HG03103 (cell line): ENCODE measurements at regions not wholly inside any gene's neighbourhood (a gene's known extent, or its start where the extent isn't known, plus 50 kb on each side); places are given as distances from the start of the nearest gene placed in this dataset.
"Not testable (repeated sequence)": the region's sequence is repeated elsewhere in the genome, so short reads cannot be mapped to it uniquely, and the experiment has no call there.

Experiments used
- ATAC-seq: cut with Tn5 transposase; IDR thresholded peaks from one replicate; pipeline ENCODE4 v1.9.1; 2021; ENCODE audit warnings: low read depth; ENCODE audit not compliant: unreplicated experiment

DNA sequence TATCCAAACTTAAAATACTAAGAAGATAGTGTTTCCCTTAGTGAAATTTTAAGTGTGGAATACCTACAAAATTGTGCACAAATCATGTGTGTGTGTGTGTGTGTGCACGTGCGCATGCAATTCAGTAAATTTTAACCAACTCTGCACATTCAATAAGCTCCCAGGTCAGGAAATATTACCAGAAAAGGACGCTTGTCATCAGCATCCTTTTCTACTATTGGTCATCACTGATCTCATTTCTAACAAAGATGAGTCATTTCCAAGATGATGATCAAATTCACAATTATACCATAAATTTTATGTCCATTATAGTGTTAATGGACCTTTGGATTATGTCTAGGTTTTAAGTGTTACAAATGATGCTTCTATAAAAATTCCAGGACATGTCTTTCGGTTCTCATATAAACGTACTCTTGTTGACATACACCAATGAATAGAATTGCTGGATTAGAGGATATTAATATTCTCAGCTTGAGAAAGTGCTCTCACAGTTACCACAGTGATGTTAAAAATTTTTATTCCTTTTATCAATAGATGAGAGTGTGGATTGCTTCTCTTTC, 560.9 kb upstream of the AGA start:
- no peak for ATAC-seq

DNA sequence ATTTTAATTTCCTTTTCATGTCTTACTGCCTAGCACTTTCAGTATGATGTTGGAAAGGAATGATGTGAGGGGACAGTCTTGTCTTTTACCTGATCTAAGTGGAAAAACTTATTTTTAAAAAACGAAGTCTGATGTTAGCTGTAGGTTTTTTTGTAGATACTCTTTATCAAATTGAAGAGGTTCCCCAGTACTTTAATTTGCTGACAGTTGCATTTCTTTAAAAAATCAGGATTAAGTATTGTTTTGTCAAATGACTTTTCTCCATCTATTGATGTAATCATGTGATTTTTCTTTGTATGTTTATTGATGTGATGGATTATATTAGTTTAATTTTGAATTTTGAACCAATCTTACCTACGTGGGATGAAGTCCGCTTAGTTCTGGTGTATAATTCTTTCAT, 568.4 kb upstream of the AGA start:
- no peak for ATAC-seq

DNA sequence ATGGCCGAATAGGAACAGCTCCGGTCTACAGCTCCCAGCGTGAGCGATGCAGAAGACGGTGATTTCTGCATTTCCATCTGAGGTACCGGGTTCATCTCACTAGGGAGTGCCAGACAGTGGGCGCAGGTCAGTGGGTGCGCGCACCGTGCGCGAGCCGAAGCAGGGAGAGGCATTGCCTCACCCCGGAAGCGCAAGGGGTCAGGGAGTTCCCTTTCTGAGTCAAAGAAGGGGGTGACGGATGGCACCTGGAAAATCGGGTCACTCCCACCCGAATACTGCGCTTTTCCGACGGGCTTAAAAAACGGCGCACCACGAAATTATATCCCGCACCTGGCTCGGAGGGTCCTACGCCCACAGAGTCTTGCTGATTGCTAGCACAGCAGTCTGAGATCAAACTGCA, 572.8 kb upstream of the AGA start:
- not testable (repeated sequence) for ATAC-seq

DNA sequence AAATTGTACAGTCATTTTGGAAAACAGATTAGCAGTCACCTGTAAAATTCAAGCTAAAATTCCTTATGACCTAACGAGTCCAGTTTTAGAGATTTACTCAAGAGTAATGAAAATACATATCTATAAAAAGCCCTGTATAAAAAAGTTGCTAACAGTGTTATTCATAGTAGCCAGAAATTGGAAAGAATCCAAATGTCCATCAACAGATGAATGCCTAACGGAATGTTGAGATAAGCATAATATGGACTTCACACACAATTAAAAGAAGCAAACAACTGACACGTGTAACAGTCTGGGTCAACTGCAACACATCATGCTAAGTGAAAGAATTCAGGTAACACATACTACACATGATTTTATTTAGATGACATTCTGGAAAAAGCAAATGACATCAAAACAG, 584.8 kb upstream of the AGA start:
- no peak for ATAC-seq

DNA sequence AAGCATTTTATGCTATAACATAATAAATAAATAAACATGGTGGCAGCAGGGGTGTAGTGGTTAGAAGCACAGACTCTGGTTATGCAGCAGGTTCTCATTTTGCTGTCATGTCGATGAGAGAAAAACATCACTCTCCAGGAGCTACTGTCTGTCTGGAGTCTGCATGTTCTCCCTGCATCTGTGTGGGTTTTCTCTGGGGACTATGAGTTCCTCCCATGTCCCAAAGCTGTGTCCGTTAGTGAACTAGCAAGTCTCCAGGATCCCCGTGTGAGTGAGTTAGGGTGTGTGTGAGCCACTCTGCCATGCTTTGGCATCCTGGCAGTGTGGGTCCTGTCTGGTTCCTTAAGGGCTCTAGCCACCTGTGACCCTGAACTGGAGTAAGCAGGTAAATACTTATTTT, 585.6 kb upstream of the AGA start:
- no peak for ATAC-seq

DNA sequence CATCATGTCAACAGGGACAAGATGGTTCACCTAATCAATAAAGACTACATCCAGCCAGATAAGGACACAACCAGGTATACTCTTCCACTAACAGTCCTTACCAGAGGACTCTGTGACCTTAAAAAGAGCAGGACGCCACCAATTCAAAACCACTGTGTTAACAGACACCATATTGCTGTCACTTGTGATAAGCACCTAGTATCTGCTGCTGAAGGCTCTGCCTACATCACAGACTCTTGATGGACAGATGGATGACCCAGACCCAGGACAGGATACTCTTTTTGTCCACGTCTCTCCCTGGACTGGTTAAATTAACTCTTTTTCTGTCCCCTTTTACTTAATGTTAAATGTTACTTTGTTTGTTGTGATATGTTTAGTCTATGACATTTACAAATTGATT, 586.2 kb upstream of the AGA start:
- no peak for ATAC-seq

DNA sequence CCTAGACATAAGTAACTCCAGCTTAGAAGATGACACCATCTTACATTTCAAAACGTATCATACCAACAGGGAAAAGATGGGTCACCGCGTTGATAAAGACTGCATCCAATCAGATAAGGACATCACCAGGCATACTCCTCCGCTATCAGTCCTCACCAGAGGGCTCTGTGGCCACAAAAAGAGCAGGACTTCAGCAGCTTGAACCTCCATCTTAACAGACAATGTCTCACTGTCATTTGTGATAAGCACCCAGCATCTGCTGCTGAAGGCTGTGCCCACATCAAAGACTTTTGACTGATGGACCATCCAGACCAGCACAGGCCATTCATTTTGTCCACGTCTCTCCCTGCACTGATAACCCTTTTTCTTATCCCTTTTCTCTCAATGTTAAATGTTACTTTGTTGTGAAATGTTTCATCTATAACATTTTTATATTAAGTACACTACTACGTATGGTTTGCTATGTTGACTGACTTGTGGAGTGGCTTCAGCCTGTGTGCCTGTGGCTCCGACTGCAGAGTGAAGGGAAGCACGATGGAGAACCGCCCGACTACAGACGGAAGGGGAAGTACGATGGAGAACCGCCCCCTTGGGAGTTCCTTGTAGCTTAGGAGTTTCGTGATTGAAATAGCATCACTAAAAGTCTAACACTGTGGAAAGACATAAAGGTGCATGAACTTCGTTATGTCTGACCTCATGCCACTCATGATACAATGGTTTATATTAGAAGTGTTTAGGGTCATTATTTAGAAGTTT, 595.4 kb upstream of the AGA start:
- ATAC-seq, result no peak

DNA sequence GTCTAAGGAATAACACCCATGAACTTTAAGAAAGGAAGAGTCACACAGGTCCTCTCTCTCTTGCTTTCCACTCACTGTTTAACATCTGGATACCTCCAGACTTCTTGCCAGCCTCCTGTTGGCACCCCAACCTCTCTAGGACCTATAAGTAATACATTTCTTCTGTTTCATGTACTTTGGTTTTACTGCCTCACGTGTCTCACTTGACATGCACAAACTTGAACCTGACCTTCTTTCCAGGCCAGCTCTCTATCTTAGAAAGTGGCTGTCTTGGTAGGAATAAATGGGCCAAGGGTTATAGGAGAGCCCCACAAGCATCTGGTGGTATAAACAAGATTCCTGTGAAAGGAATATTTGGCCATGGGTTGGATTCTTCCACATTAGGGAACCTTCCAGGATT, 614.8 kb upstream of the AGA start:
- ATAC-seq, result no peak

DNA sequence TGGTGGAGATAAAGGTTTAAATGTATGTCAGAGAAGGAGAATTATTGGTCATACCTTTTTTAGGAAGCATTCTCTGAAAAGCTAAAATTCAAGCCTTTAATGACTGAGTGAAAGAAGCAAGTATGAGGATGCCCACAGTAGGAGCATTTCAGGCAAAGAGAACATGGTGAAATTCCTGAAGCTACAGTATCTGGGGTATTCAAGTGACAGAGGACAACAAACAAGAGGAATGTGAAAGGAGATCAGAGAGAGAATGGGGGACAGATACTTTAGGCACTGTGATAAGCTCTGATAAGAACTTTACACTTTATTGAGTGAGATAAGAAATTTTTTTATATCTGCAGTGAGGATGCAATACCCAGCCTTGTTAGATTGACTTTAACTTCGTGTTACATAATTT, 621.3 kb upstream of the AGA start:
- no peak for ATAC-seq

DNA sequence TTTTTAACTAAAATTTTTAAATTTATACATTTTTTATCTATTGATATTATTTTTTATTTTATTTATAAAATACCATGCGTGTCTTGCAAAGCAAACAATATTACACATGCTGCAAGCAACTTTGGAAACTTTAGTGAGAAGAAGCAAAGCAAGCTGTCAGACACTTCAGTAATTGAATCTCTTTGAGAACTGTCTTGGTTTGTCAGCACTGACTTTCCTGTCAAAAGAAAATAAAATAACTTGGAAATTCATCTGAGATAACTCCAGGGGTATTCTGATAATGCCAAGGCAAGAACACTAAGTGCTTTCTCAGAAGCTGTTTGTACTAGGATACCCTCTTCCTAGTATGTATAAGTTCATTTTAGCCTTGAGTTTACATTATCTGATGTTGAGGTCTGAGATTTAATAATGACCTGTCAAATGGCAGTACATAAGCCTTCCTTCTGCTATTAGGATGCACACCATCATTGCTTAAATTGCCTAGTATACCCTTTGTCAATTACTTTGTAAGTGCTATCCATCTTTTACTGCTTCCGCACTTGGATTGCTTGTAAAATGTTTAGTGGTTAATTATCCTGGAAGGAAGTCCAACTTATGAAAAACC, 624.2 kb upstream of the AGA start:
- no peak for ATAC-seq

DNA sequence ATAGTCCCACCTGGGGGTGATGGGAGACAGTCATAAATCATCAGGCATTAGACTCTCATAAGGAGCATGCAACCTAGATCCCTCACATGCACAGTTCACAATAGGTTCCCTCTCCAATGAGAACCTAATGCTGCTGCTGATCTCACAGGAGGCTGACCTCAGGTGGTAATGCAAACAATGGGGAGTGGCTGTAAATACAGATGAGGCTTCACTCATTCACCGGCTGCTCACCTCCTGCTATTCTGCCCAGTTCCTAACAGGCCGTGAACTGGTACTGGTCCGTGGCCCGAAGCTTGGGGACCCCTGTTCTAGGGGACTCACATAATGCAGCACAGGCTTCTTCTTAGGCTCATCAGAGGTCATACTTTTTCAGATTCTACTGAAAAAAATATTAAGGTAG, 625.9 kb upstream of the AGA start:
- ATAC-seq, result no peak

DNA sequence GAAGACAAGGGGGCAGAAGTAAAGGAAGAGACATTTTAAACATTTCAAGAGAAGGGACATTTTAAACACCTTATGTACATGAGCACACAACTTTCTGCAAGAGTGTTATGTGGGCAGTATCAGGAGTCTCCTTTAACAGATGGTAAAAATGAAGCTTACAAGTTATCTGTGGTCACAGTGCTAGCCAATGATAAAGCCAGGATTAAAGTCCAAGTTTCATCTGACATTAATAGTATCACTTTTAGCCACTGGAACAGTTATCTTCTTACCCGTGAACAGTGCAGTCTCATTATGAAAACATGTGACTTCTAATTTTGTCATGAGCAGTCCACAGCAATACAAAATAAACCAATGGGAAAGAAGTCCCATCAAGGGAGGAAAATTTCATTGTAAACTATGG, 627.9 kb upstream of the AGA start:
- no peak for ATAC-seq

DNA sequence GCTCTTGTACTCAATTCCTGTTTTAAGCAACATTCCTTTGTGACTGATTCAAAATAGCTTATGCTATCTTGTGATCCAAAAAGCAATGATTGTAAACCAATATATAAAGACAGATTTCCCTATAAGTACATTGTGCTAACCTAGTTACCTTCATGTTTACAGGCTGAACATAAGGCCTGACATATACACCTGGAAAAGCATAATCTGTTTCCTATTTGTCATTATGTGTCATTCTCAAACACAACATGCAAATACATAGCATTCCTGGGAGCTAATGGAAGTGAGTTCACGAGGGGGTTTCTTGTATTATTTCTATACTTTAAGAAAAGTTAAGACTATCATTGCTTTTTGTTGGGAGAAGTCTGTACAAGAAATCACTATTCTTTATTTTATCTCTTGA, 638.1 kb upstream of the AGA start:
- no peak for ATAC-seq

DNA sequence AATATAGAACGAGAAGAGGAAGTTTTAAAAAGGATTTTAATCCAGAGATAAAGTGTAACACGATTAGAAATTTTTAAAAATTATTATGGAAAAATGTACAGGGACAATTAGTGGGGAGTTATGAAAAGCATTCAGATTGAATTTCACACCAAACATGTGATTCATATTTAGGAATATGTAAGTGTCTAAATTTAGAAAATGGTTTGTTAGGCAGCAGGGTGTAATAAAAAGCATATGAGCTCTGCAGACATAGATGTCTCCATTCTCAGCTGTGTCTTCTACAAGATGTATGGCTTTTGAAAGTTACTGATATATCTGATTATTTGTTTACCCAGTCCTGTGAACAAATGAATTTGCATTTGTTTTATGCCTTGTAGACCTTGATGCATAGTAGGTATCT, 638.9 kb upstream of the AGA start:
- no peak for ATAC-seq

DNA sequence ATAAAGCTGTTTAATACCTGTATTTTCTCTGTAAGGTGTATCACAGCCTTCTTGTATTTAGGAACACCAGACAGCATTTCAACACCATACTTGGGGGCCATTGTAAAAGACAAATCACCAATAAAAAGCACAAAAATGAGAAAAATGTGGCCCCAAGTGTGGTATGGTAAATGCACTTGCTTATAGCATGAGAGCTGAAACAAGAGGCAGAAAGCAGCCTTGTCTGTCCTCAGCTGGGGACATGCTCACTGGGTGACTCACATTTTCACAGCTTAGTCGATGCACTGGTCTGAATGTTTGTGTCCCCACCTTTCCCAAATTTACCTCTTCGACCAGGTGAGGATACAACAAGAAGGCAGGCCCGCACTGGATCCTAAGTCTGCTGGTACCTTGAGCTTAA, 639.7 kb upstream of the AGA start:
- no peak for ATAC-seq

DNA sequence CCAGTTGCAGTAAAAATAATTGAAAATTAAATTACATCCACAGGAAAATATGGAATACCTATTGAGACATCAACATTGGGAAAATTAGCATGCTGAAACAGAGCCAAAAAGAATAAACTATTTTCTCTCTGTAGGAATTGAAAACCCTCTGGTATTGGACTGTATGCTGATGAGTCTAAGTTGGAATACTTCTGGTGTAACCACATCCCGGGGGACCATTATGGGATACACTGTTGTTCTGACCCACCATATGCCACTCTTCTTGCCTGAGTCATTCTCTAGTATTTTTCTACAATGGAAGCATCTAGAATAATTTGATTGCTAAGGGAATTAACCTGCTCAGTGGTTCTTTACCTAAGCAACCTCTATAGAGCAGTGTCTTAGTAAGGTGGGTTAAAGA, 640.7 kb upstream of the AGA start:
- no peak for ATAC-seq

DNA sequence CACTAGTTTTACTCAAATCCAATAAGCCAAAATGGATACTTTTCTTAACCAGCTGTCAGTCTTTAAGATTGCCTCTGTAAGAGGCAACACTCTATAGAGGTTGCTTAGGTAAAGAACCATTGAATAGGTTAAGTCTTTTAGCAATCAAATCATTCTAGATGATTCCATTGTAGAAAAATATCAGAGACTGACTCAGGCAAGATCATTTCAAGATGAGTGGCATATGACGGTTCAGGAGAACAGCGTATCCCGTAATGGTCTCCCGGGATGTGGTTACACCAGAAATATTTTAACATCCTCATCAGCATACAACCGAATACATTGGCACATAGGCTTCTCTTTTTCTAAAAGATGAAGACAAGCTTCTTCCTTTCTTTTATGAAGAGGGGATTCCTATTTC, 641.7 kb upstream of the AGA start:
- ATAC-seq, result no peak

DNA sequence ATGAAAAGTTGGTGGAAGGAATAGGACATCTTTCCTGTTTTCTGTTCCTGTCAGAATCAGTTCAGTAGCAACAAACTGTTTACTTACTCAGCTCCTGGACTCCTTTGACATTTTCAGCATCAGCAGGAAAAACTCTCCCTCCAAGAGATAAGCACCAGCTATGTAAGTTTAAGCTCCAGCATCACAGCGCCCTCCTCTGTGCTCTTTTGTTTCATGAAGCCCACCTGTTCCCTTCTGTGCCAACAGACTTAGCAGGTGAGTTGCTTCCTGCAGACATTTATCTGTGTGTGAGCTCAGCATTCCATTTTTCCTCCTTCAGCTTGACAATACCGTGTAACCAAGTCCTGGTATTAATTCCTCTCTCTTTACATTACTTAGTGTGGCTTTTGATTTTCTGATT, 644.1 kb upstream of the AGA start:
- no peak for ATAC-seq

DNA sequence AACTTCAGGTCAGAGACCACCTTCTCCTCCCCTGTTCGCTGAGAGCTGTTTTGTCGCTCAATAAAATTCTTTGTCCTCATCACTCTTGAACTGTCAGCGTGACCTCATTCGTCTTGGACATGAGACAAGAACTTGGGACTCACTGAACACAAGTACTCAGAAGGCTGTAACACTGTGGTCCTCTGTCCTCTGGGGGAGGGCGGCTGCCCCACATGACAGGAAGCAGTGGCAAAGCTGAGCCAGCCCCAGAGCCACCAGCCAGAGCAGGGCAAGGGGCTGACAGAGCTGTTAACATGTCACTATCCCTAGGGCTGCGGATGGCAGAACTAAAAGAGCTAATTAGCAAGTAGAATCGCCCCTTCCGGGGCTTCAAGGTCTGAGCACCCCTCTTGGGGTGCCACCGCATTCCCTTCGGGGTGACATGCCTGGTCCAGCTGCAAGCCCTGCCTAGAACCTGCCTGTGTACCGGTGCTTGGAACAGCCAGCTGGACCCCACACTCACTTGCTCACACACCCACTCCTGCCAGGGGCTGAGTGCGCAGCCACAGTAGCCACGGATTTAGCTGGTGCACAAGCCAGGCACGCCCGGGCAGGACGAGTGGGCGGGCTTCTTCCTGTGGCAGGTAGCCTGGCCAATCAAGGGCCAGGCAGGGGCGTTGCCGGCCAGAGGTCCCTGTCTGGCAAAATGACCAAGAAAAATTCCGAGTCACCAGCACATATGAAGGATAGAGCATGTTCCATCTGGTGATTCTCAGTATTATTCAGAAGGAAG, 648.6 kb upstream of the AGA start:
- ATAC-seq, result no peak

DNA sequence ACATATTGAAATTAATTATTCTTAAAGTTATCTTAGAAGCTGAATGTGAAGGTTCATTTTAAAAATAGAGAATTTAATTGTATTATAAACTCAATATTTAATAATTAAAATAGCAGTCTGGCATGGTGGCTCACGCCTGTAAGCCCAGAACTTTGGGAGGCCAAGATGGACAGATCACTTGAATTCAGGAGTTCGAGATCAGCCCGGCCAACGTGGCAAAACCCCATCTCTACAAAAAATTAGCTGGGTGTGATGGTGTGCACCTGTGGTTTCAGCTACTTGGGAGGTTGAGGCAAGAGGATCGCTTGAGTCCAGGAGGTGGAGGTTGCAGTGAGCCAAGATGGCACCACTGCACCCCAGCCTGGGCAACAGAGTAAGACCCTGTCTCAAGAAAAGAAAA, 659.9 kb upstream of the AGA start:
- no peak for ATAC-seq

DNA sequence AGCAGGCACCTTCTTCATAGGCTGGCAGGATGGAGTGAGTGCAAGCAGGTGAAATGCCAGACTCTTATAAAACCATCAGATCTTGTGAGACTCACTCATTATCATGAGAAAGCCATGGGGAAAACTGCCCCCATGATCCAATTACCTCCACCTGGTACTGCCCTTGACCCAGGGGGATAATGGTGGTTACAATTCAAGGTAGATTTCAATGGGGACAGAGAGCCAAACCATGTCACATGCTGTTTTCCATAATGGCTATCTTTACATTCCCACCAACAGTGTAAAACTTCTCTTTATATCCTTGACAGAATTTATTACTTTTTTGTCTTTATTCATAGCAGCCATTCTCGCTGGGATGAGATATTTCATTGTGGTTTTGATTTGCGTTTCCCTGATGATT, 663.0 kb upstream of the AGA start:
- no peak for ATAC-seq
